Body of pancreas (tissue), 4 donors: ENCODE measurements at regions not wholly inside any gene's neighbourhood (a gene's known extent, or its start where the extent isn't known, plus 50 kb on each side); places are given as distances from the start of the nearest gene placed in this dataset.

Experiments used
- ATAC-seq: fragments of 150-250 bp; one replicate; pipeline ENCODE4 v1.9.1; 2016
- DNase-seq, 4 donors: peaks; one replicate each; pipeline ENCODE4 v3.0.0-alpha.2; 2019
- H3K27ac ChIP-seq, 4 donors: fragments of 200-600 bp; sonication (generic); 1 replicate in 3 of 4; 2 replicates in 1 of 4; pipeline versions ENCODE4 v1.5.1 to v1.6.1; 2016 to 2019; ENCODE audit warnings: mild to moderate bottlenecking in 1 of 4, mixed read lengths in 1 of 4, moderate library complexity in 1 of 4
- H3K27me3 ChIP-seq, 2 donors: fragments of 200-600 bp; sonication (generic); one replicate each; pipeline ENCODE4 v1.6.0; 2016; ENCODE audit warnings: mild to moderate bottlenecking in 1 of 2
- H3K36me3 ChIP-seq, 2 donors: fragments of 200-600 bp; sonication (generic); replicated peaks in 1 of 2; 2 replicates each; pipeline ENCODE4 v1.5.1; 2016; ENCODE audit warnings: low read depth in 2 of 2; ENCODE audit not compliant: insufficient read depth in 1 of 2
- H3K4me1 ChIP-seq: fragments of 200-600 bp; sonication (generic); one replicate; pipeline ENCODE4 v1.6.0; 2016
- H3K4me3 ChIP-seq, 2 donors: fragments of 200-600 bp; sonication (generic); 1 replicate in 1 of 2; 2 replicates in 1 of 2; pipeline ENCODE4 v1.5.1; 2016 to 2019
- H3K9me3 ChIP-seq, 3 donors: fragments of 200-600 bp; sonication (generic); 1 replicate in 2 of 3; 2 replicates in 1 of 3; pipeline ENCODE4 v1.5.1; 2016
- POLR2A ChIP-seq, 3 donors: fragments of 450-650 bp; IDR thresholded peaks; one replicate each; pipeline ENCODE4 v1.6.1; 2016; ENCODE audit warnings: antibody characterized with exemption in 3 of 3, mild to moderate bottlenecking in 2 of 3
- WGBS, 2 donors: methylation state at CpG; one replicate each; pipeline ENCODE4 v1.1.5; 2017; 5-methylcytosine and 5-hydroxymethylcytosine counted together
- intact Hi-C: fragments of 100-400 bp; cut with DNase I; formaldehyde crosslinking; loops from one replicate; pipeline ENCODE4 v1.15.1; 2023
- TF ChIP-seq, protein P1 (sequence below), 7 experiments: fragments of 450-650 bp in 4 of 7; fragments of 200-600 bp in 3 of 7; sonication (generic) in 3 of 7; IDR thresholded peaks; one replicate each; pipeline ENCODE4 v1.5.1; 2016 to 2019; ENCODE audit warnings: antibody characterized with exemption in 7 of 7

DNA sequence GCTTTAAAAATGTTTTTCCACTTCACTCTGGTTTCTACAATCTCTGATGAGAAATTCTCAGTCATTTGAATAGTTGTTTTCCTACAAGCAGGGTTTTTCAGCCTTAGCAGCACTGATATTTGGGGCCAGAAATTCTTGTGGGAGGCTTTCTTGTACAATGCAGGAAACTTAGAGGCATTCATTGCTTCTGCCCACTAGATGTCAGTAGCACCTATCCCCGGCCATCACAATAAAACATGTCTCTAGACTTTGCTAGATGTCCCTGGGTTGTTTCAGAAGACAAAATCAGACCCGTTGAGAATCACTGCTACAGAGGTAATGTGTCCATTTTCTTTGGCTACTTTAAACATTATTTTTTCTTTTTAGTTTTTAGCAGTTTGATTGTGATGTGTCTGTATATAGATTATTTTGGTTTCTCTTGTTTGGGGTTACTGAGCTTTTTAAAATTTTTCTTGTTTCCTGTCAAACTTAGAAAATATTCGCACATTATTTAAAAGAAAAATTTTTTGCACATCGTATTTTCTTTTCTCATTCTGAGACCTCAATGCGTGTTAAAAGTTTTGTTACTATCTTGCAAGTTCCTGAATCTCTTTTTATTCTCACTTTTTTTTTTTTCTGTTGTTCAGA is 60.8 kb upstream of the CCDC179 start:
- no peak overlapping the region for H3K27ac ChIP-seq
- 37% methylated on average over 5 of the region's 5 CpGs for WGBS, 2 donors
- no peaks in the 10 kb centered on the region for H3K9me3 ChIP-seq
- TF ChIP-seq, protein P1, sequence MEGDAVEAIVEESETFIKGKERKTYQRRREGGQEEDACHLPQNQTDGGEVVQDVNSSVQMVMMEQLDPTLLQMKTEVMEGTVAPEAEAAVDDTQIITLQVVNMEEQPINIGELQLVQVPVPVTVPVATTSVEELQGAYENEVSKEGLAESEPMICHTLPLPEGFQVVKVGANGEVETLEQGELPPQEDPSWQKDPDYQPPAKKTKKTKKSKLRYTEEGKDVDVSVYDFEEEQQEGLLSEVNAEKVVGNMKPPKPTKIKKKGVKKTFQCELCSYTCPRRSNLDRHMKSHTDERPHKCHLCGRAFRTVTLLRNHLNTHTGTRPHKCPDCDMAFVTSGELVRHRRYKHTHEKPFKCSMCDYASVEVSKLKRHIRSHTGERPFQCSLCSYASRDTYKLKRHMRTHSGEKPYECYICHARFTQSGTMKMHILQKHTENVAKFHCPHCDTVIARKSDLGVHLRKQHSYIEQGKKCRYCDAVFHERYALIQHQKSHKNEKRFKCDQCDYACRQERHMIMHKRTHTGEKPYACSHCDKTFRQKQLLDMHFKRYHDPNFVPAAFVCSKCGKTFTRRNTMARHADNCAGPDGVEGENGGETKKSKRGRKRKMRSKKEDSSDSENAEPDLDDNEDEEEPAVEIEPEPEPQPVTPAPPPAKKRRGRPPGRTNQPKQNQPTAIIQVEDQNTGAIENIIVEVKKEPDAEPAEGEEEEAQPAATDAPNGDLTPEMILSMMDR (IDR thresholded peaks at IDR 0.05) = peak; percentile 57 to 78 (median 67)
- TF ChIP-seq POLR2A (IDR thresholded peaks at IDR 0.05) = no peak
- peak; percentile 42 to 60 (median 50) for DNase-seq
- no peaks in the 10 kb centered on the region for H3K27me3 ChIP-seq
- intact Hi-C loops = no loop called here
- ATAC-seq = peak; percentile 86
- H3K4me1 ChIP-seq = peaks cover 50% of the 10 kb centered on the region
- H3K36me3 ChIP-seq = no peaks in the 10 kb centered on the region
- no peak overlapping the region for H3K4me3 ChIP-seq

DNA sequence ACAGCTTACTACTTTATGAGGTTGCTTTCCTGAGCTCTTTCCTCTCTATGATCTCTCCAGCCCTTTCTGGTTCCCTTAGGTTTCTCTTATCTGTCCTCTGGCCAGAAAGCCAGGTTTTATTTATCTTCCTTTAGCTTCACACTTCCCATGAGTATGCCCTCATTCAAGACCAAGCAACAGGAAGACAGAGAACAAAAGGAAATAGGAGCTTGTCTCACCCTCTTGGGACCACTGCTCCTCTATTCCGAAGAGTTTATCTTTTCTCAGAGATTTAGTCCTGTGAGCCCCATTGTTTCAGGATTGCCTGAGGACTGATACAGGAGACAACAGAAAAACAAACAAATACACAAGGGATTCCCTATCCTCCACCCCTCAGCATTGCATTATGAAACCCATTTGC is 62.4 kb upstream of the CCDC179 start:
- TF ChIP-seq, protein P1 (IDR thresholded peaks at IDR 0.05) = no peak
- TF ChIP-seq POLR2A (IDR thresholded peaks at IDR 0.05) = no peak
- Histone ChIP-seq H3K27ac (no peak overlapping the region), H3K4me1 (peaks cover 52% of the 10 kb centered on the region), H3K4me3 (no peak overlapping the region), H3K9me3 (no peaks in the 10 kb centered on the region), H3K27me3 (no peaks in the 10 kb centered on the region), H3K36me3 (no peaks in the 10 kb centered on the region)
- intact Hi-C loops = no loop called here
- ATAC-seq = no peak
- WGBS, 2 donors = 64 to 87% methylated on average over 1 of the region's 1 CpG
- no peak for DNase-seq

DNA sequence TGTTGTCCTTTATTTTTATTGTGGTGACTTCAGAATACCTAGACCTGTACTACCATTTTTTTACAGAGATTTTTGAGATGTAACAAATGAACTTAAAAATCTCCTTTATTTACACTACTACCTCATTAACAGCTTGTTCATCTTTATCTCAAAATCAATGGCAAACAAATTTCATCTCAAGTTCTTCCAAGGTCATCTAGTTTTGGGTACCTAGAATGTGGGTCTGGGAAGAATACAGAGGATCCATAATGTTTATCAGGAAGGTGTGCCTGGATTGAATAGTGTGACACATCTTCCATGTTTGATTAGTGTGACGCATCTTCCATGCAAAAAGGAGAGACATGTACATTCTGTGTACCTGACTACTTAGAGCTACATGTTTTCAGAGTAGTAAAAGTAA is 63.3 kb upstream of the CCDC179 start:
- Histone ChIP-seq H3K27ac (no peak overlapping the region), H3K27me3 (no peaks in the 10 kb centered on the region), H3K9me3 (no peaks in the 10 kb centered on the region), H3K36me3 (no peaks in the 10 kb centered on the region), H3K4me3 (no peak overlapping the region), H3K4me1 (peaks cover 61% of the 10 kb centered on the region)
- 89 to 90% methylated on average over 1 of the region's 1 CpG for WGBS, 2 donors
- TF ChIP-seq, protein P1 (IDR thresholded peaks at IDR 0.05) = no peak
- no peak for TF ChIP-seq POLR2A (IDR thresholded peaks at IDR 0.05)
- DNase-seq (no peak), ATAC-seq (no peak)
- intact Hi-C loops = no loop called here

DNA sequence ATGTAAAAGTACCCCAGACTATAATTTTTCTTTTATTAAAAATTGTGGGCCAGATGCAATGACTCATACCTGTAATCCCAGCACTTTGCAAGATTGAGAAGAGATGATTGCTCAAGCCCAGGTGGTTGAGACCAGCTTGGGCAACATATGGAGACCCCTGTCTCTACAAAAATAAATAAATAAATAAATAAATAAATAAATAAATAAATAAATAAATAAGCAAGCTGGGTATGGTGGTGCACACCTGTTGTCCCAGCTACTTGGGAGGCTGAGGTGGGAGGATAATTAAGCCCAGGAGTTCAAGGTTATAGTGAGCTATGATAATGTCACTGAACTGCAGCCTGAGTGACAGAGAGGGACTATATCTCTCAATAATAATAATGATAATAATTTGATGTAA is 66.1 kb upstream of the CCDC179 start:
- no peak overlapping the region for H3K4me3 ChIP-seq
- no peak for DNase-seq
- peaks cover 47% of the 10 kb centered on the region for H3K4me1 ChIP-seq
- no peak for ATAC-seq
- H3K9me3 ChIP-seq = no peaks in the 10 kb centered on the region
- intact Hi-C loops = no loop called here
- no peak overlapping the region for H3K27ac ChIP-seq
- H3K27me3 ChIP-seq = no peaks in the 10 kb centered on the region
- H3K36me3 ChIP-seq = no peaks in the 10 kb centered on the region
- TF ChIP-seq POLR2A (IDR thresholded peaks at IDR 0.05) = no peak
- TF ChIP-seq, protein P1 (IDR thresholded peaks at IDR 0.05) = no peak

GRCh38 chr11:22927793-22928192 is 67.5 kb upstream of the CCDC179 start:
- H3K9me3 ChIP-seq = no peaks in the 10 kb centered on the region
- TF ChIP-seq, protein P1 (IDR thresholded peaks at IDR 0.05) = no peak
- TF ChIP-seq POLR2A (IDR thresholded peaks at IDR 0.05) = no peak
- DNase-seq = no peak
- WGBS, 2 donors = 15 to 23% methylated on average over 2 of the region's 2 CpGs
- intact Hi-C loops = no loop called here
- H3K27ac ChIP-seq = no peak overlapping the region
- no peaks in the 10 kb centered on the region for H3K36me3 ChIP-seq
- no peak for ATAC-seq
- no peak overlapping the region for H3K4me3 ChIP-seq
- peaks cover 39% of the 10 kb centered on the region for H3K4me1 ChIP-seq
- H3K27me3 ChIP-seq = no peaks in the 10 kb centered on the region
